Osteocyte (in vitro differentiated cells): ENCODE measurements at regions not wholly inside any gene's neighbourhood (a gene's known extent, or its start where the extent isn't known, plus 50 kb on each side); places are given as distances from the start of the nearest gene placed in this dataset.

Source experiments
- DNase-seq: peaks from one replicate; pipeline ENCODE4 v3.0.0; 2021; ENCODE audit warnings: mixed read lengths; ENCODE audit not compliant: unreplicated experiment; ENCODE audit errors: extremely low spot score
- H3K27ac Mint-ChIP-seq: one replicate; pipeline ENCODE4 v1.8.0; 2021; ENCODE audit warnings: mild to moderate bottlenecking, mixed read lengths; ENCODE audit not compliant: unreplicated experiment
- H3K27me3 Mint-ChIP-seq: one replicate; pipeline ENCODE4 v1.8.0; 2021; ENCODE audit warnings: mixed read lengths; ENCODE audit not compliant: unreplicated experiment
- H3K36me3 Mint-ChIP-seq: one replicate; pipeline ENCODE4 v1.8.0; 2021; ENCODE audit warnings: mixed read lengths; ENCODE audit not compliant: unreplicated experiment
- H3K4me1 Mint-ChIP-seq: one replicate; pipeline ENCODE4 v1.8.0; 2021; ENCODE audit warnings: mixed read lengths; ENCODE audit not compliant: unreplicated experiment
- H3K4me3 Mint-ChIP-seq: one replicate; pipeline ENCODE4 v1.8.0; 2021; ENCODE audit warnings: mild to moderate bottlenecking, moderate library complexity, mixed read lengths; ENCODE audit not compliant: unreplicated experiment
- H3K9me3 Mint-ChIP-seq: one replicate; pipeline ENCODE4 v1.8.0; 2021; ENCODE audit warnings: mixed read lengths; ENCODE audit not compliant: unreplicated experiment
- CTCF ChIP-seq: fragments of 200-600 bp; sonication (generic); IDR thresholded peaks from 2 replicates; pipeline ENCODE4 v1.5.0; 2021; ENCODE audit warnings: antibody characterized with exemption, mild to moderate bottlenecking, moderate library complexity

GRCh38 chr4:78720204-78720603 lies 55.9 kb upstream of the BMP2K start:
- no peaks in the 10 kb centered on the region for H3K36me3 Mint-ChIP-seq
- H3K27me3 Mint-ChIP-seq = no peaks in the 10 kb centered on the region
- H3K4me3 Mint-ChIP-seq = no peak overlapping the region
- no peak for DNase-seq
- H3K4me1 Mint-ChIP-seq = peaks cover 2% of the 10 kb centered on the region
- no peak for TF ChIP-seq CTCF
- no peaks in the 10 kb centered on the region for H3K9me3 Mint-ChIP-seq
- no peak overlapping the region for H3K27ac Mint-ChIP-seq

GRCh38 chr4:78720994-78721677 lies 55.0 kb upstream of the BMP2K start:
- Mint-ChIP-seq H3K36me3 (no peaks in the 10 kb centered on the region), H3K4me1 (no peaks in the 10 kb centered on the region), H3K27ac (no peak overlapping the region), H3K4me3 (no peak overlapping the region), H3K27me3 (no peaks in the 10 kb centered on the region), H3K9me3 (no peaks in the 10 kb centered on the region)
- TF ChIP-seq CTCF = no peak
- no peak for DNase-seq

DNA sequence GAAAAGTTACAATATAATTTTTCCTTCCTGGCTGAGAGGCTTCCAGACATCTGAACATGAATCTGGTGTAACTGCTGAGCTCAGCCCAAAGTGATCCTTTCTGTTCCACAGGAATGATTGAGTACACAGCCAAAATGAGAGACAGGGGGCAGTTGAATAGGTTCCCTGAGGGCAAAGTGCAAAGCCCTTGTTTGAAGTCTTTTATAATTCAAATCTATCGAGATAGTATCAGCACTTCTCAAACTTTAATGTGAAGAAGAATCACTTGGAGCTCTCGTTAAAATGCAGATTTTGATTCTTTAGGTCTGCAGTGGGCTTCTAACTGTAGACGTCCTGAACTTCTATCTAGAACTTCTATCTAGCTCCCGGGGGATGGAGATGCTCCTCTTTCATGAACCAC lies 54.4 kb upstream of the BMP2K start:
- no peaks in the 10 kb centered on the region for H3K9me3 Mint-ChIP-seq
- no peaks in the 10 kb centered on the region for H3K4me1 Mint-ChIP-seq
- no peak overlapping the region for H3K27ac Mint-ChIP-seq
- no peaks in the 10 kb centered on the region for H3K36me3 Mint-ChIP-seq
- no peak for DNase-seq
- H3K27me3 Mint-ChIP-seq = no peaks in the 10 kb centered on the region
- no peak for TF ChIP-seq CTCF
- H3K4me3 Mint-ChIP-seq = no peak overlapping the region

DNA sequence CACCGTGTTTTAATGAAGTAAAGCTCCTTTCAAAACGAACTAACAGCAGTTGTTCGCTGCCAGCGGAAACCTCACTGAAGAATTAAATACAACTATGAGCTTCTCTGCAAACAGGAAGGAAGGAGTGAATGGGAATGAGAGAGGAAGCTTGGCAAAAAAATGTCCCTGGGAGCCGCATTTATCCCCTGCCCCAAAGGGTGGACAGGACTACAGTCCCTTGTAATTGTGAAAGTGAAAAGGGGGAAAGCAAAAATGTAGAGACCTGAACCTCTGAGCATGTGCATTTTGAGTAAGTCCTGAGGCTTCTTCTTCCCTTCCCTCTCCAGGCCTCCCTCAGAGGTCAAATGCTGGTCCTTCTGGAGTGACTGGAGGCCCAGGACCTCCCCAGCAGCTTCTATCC lies 53.8 kb upstream of the BMP2K start:
- Mint-ChIP-seq H3K36me3 (no peaks in the 10 kb centered on the region), H3K4me3 (no peak overlapping the region), H3K27ac (no peak overlapping the region), H3K9me3 (no peaks in the 10 kb centered on the region), H3K4me1 (no peaks in the 10 kb centered on the region), H3K27me3 (no peaks in the 10 kb centered on the region)
- TF ChIP-seq CTCF = no peak
- DNase-seq = no peak

DNA sequence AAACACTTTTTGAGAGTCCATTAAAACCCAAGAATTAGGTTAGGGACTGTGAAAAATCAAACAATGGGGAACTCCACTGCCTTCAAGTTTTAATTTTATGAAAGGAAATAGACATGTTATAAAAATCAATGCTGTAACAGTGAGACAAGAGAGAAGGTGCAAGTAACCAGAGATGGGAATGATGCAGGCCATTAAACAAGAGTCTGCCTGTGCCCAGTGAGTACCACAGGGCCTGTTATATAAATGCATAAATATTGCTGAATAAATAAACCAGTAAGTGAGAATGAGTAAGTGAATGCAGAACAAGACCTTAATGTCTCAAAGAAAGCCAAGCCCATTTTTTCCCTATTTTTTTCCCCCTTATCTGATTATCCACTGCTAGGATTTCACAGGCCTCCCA lies 53.3 kb upstream of the BMP2K start:
- Mint-ChIP-seq H3K27ac (no peak overlapping the region), H3K36me3 (no peaks in the 10 kb centered on the region), H3K27me3 (no peaks in the 10 kb centered on the region), H3K9me3 (no peaks in the 10 kb centered on the region), H3K4me1 (no peaks in the 10 kb centered on the region), H3K4me3 (no peak overlapping the region)
- no peak for TF ChIP-seq CTCF
- no peak for DNase-seq
